ENCODE measurements at regions not wholly inside any gene's neighbourhood (a gene's known extent, or its start where the extent isn't known, plus 50 kb on each side); places are given as distances from the start of the nearest gene placed in this dataset.
A peak's percentile ranks its signal among the peaks of the same experiment; 100 is the strongest.

- FAIRE-seq (no peak), DNase-seq (ENCODE audit: extremely low read depth in 1 of 4, low spot score in 3 of 4) (peak in 3 of 4 experiments; percentile 3 to 11 (median 9)), ATAC-seq (no peak)
- Histone ChIP-seq H3K27ac (ENCODE audit: extremely low read depth, low read depth, low read length) (no peak overlapping the region), H3K9me1 (ENCODE audit: control insufficient read depth, insufficient read depth, low read length) (no peaks in the 10 kb centered on the region), H2AFZ (ENCODE audit: low read depth, low read length) (no peak overlapping the region), H4K20me1 (replicated peaks; ENCODE audit: control insufficient read depth, insufficient read depth, low read length) (no peaks in the 10 kb centered on the region), H3K9me3 (replicated peaks; ENCODE audit: control insufficient read depth, insufficient read depth, low read depth, low read length) (no peaks in the 10 kb centered on the region), H3K4me3 (no peak overlapping the region), H3K79me2 (ENCODE audit: control insufficient read depth, insufficient read depth, low read length) (no peaks in the 10 kb centered on the region), H3K4me1 (replicated peaks in 1 of 2; ENCODE audit: control insufficient read depth in 2 of 2, insufficient read depth in 2 of 2, low read length in 2 of 2) (no peaks in the 10 kb centered on the region), H3K9ac (ENCODE audit: insufficient read depth in 1 of 2, low read depth in 2 of 2, low read length in 2 of 2) (no peak overlapping the region), H3K36me3 (ENCODE audit: control insufficient read depth, insufficient read depth, low read length) (no peaks in the 10 kb centered on the region), H3K4me2 (ENCODE audit: insufficient read depth, low read length) (no peak overlapping the region), H3K27me3 (ENCODE audit: control insufficient read depth in 2 of 2, insufficient read depth in 2 of 2, low read length in 2 of 2) (no peaks in the 10 kb centered on the region)
- BruUV-seq (replicated peaks): no TSS peak
- intact Hi-C loops (cut with micrococcal nuclease): no loop called here
- TF ChIP-seq ETV6 (IDR thresholded peaks at IDR 0.05; ENCODE audit: borderline replicate concordance in 1 of 2, low read depth in 2 of 2, low read length in 1 of 2) (no peak), ETV6 (CRISPR knock-in tag; IDR thresholded peaks at IDR 0.05; ENCODE audit: borderline replicate concordance) (no peak), PHB2 (IDR thresholded peaks at IDR 0.05; ENCODE audit: low read depth) (no peak), ZNF589 (CRISPR knock-in tag; IDR thresholded peaks at IDR 0.05; ENCODE audit: low read depth) (no peak), KDM1A (IDR thresholded peaks at IDR 0.05) (peak in 1 of 2 experiments; percentile 64; a peak in 1 of 4 replicates), CTBP1 (IDR thresholded peaks at IDR 0.05; ENCODE audit: borderline replicate concordance) (no peak), SAFB2 (IDR thresholded peaks at IDR 0.05; ENCODE audit: borderline replicate concordance, low read depth, low read length, severe bottlenecking) (no peak)
- TF ChIP-seq, protein P1, sequence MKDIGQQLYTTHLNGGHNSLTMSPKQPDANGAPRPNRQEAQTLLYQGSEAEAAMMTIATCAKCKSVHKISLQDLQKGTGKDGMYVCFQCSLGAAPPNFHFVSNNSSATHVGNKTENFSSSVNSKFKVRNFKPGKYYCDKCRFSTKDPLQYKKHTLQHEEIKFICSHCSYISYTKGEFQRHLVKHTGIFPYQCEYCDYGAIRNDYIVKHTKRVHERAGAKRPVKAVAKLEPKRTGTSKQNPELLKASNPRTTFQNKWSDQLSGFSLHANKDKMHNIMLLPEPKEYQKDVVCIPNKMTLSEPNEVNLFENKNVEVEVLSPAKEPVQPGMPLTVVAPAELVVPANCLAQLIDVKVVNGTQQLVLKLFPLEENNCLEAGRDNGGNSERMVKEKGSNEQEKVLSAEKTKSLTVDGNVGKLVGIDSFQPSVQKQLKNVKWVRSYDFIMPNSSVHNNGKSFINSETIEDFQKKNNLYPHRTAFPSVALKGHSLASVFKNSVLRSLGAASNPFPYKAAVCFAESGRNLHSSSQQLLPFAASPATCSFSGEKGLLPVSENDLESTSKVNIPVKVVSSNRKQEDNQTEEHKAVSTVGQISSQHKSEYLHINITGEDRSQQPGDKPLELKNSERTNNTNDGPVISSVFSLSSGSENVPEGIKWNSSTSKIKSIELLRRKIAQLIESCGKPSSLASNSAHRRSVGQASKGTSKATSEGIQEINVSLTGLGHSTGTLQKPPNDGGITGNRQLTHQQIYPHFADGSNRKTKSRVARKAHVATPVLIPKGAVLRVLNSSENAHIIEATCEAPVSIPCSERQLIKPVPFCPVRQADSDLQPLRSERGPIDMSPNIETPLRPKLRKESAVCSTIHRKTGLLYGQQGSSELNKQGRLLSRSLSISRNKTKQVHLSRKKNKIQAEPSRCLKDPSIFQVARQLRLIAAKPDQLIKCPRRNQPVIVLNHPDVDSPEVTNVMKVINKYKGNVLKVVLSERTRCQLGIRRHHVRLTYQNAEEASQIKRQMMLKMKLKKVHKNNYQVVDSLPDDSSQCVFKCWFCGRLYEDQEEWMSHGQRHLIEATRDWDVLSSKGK (CRISPR knock-in tag; IDR thresholded peaks at IDR 0.05): no peak
- TF ChIP-seq, protein P2, sequence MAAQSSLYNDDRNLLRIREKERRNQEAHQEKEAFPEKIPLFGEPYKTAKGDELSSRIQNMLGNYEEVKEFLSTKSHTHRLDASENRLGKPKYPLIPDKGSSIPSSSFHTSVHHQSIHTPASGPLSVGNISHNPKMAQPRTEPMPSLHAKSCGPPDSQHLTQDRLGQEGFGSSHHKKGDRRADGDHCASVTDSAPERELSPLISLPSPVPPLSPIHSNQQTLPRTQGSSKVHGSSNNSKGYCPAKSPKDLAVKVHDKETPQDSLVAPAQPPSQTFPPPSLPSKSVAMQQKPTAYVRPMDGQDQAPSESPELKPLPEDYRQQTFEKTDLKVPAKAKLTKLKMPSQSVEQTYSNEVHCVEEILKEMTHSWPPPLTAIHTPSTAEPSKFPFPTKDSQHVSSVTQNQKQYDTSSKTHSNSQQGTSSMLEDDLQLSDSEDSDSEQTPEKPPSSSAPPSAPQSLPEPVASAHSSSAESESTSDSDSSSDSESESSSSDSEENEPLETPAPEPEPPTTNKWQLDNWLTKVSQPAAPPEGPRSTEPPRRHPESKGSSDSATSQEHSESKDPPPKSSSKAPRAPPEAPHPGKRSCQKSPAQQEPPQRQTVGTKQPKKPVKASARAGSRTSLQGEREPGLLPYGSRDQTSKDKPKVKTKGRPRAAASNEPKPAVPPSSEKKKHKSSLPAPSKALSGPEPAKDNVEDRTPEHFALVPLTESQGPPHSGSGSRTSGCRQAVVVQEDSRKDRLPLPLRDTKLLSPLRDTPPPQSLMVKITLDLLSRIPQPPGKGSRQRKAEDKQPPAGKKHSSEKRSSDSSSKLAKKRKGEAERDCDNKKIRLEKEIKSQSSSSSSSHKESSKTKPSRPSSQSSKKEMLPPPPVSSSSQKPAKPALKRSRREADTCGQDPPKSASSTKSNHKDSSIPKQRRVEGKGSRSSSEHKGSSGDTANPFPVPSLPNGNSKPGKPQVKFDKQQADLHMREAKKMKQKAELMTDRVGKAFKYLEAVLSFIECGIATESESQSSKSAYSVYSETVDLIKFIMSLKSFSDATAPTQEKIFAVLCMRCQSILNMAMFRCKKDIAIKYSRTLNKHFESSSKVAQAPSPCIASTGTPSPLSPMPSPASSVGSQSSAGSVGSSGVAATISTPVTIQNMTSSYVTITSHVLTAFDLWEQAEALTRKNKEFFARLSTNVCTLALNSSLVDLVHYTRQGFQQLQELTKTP (IDR thresholded peaks at IDR 0.05; ENCODE audit: low read depth in 1 of 2, partially characterized antibody in 2 of 2): peak in 1 of 2 experiments; percentile 28
- in situ Hi-C loops (cut with MboI): no loop called here
- 4% methylated on average over 5 of the region's 5 CpGs for WGBS (ENCODE audit: insufficient coverage, low coverage, missing lambda C conversion rate)
- CTCF ChIA-PET (ENCODE audit: low intra/inter-chr PET ratio): no interaction called here
- POLR2A ChIA-PET: no interaction called here
These were observed 463.1 kb downstream of the TBL1XR1 start for GRCh38 chr3:176734146-176734545.

All from K562 (cell line).